ENCODE measurements at regions not wholly inside any gene's neighbourhood (a gene's known extent, or its start where the extent isn't known, plus 50 kb on each side); places are given as distances from the start of the nearest gene placed in this dataset.

GRCh38 chr6:169930799-169931198, 179.4 kb downstream of the ERMARD start:
- peak; percentile 5 to 23 for TF ChIP-seq CTCF (IDR thresholded peaks at IDR 0.05; ENCODE audit: extremely low read depth in 1 of 2, insufficient read depth in 1 of 2, low read depth in 1 of 2, low read length in 2 of 2)
- TF ChIP-seq JUN (IDR thresholded peaks at IDR 0.05; ENCODE audit: borderline replicate concordance, insufficient read depth, insufficient read length, low read depth): no peak
